Lower lobe of right lung (tissue), 2 donors: ENCODE measurements at regions not wholly inside any gene's neighbourhood (a gene's known extent, or its start where the extent isn't known, plus 50 kb on each side); places are given as distances from the start of the nearest gene placed in this dataset.
"Not testable (repeated sequence)": the region's sequence is repeated elsewhere in the genome, so short reads cannot be mapped to it uniquely, and the experiment has no call there.

Experiments used
- ATAC-seq, 2 donors: fragments of 200-7000 bp; cut with Tn5 transposase; one replicate each; pipeline ENCODE4 v1.9.1; 2020 to 2022; ENCODE audit warnings: mild to moderate bottlenecking in 2 of 2, moderate library complexity in 2 of 2
- DNase-seq: peaks from one replicate; pipeline ENCODE4 v3.0.0-alpha.2; 2020
- H3K27ac ChIP-seq: fragments of 200-600 bp; one replicate; pipeline ENCODE4 v1.8.0; 2022
- H3K27me3 ChIP-seq: fragments of 200-600 bp; one replicate; pipeline ENCODE4 v1.8.0; 2022; ENCODE audit warnings: low read depth
- H3K36me3 ChIP-seq: fragments of 200-600 bp; one replicate; pipeline ENCODE4 v1.8.0; 2022; ENCODE audit warnings: mild to moderate bottlenecking
- H3K4me1 ChIP-seq: fragments of 200-600 bp; one replicate; pipeline ENCODE4 v1.8.0; 2022
- H3K4me3 ChIP-seq: fragments of 200-600 bp; one replicate; pipeline ENCODE4 v1.8.0; 2022; ENCODE audit warnings: mild to moderate bottlenecking
- H3K9me3 ChIP-seq: fragments of 200-600 bp; one replicate; pipeline ENCODE4 v1.8.0; 2022
- intact Hi-C: fragments of 100-400 bp; cut with DNase I; formaldehyde crosslinking; loops from one replicate; pipeline ENCODE4 v1.11.0; 2022
- donor health status: DM: no; HTN: yes; CAD: no; lungs with severe emphysema.

DNA sequence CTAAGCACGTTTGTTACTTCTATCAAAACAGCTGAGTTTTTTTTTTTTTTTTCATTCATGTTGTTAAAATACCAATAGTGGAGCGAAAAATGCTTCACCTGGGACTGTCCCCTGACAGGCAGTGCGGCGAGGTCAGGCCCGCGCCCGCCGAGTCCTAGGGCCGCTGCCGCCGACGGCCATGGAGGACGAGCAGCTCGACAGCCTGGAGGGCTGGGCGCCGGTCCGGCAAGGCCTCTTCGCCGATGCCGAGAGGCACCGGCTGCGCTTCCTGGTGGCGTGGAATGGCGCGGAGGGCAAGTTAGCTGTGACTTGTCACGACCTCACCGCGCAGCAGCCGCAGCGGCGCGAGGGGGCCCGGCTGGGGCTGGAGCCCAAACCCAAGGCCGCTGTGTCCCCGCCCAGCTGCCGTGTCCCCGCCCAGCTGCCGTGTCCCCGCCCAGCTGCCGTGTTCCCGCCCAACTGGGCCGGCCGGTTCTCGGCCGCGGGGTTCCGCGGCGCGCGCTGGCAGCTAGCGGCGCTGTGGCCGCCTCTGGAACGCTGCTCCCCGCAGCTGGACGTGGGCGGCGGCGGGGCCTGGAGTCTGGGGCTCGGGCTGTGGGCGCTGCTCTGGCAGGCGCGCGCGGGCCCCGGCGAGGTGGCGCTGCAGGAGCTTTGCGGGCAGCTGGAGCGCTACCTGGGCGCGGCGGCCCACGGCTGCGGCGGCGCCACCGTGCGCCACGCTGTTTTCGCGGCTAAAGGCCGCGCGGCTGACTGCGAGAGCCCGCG, 56.7 kb upstream of the GOLGA8R start:
- DNase-seq: peak; percentile 68
- H3K27ac ChIP-seq: peak overlapping the region; percentile 69

GRCh38 chr15:30471366-30471749, 57.3 kb upstream of the GOLGA8R start:
- H3K4me1 ChIP-seq, H3K9me3 ChIP-seq, H3K27me3 ChIP-seq, H3K36me3 ChIP-seq, DNase-seq, ATAC-seq, intact Hi-C loops: not testable (repeated sequence)
- Histone ChIP-seq H3K27ac (peak overlapping the region; percentile 69), H3K4me3 (peak overlapping the region; percentile 43)

More for the DNA sequence above, 56.7 kb upstream of the GOLGA8R start:
- intact Hi-C loops, H3K27me3 ChIP-seq, H3K36me3 ChIP-seq, H3K9me3 ChIP-seq, H3K4me1 ChIP-seq: not testable (repeated sequence)
- peak overlapping the region; percentile 43 for H3K4me3 ChIP-seq
- peak; percentile 100 for ATAC-seq

DNA sequence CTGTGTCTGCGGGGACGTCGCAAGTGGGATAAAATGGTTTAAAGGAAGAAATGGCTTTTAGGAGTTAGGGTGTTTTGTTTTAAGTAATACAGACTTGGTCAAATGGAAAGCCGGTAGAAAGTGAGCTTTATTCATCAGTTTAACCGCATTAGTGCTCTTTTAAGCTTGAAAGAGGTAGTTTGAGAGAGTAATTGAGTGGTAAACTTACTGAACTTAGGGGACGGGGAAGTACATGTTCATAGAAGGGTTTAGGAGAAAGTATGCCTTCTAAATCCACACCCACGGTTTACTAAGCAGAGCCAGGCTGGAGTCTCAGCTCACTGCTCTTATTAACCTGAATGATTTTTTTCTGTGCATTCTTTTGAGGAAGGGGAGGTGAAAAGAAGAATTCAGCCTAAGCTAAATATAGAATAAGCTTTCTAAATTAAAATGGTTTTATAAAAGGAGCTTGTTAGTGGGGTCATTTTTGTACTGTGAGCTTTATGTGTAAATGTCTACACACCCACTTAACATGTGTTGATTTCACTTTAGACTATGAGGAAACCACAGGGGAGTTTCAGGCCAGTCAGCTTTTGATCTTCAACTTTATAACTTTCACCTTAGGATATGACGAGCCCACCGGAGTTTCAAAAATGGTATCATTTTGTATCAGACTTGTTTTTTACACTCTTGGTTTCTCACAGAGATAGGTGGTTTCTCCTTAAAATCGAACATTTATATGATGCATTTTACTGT, 57.9 kb upstream of the GOLGA8R start:
- ATAC-seq, H3K4me1 ChIP-seq, intact Hi-C loops: not testable (repeated sequence)

GRCh38 chr15:30484887-30485286, 67.0 kb upstream of the GOLGA8Q start:
- H3K27ac ChIP-seq, ATAC-seq, H3K4me3 ChIP-seq, H3K9me3 ChIP-seq, H3K27me3 ChIP-seq, intact Hi-C loops, H3K4me1 ChIP-seq: not testable (repeated sequence)
- peak; percentile 46 for DNase-seq
- peaks cover 10% of the 10 kb centered on the region for H3K36me3 ChIP-seq

More for the DNA sequence above, 57.9 kb upstream of the GOLGA8R start:
- H3K4me3 ChIP-seq, H3K27ac ChIP-seq, H3K36me3 ChIP-seq, H3K27me3 ChIP-seq, H3K9me3 ChIP-seq, DNase-seq: not testable (repeated sequence)

DNA sequence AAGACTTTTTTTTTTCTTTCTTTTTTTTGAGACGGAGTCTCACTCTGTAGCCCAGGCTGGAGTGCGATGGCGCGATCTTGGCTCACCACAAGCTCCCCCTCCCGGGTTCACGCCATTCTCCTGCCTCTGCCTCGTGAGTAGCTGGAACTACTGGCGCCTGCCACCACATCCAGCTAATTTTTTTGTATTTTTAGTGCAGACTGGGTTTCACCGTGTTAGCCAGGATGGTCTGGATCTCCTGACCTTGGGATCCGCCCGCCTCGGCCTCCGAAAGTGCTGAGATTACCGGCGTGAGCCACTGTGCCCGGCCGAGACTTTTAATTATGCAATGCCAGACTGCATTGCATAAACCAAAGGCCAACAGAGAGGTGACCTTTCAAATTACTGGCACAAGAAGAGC, 62.6 kb upstream of the GOLGA8Q start:
- DNase-seq: peak; percentile 63
- peak; percentile 59 to 88 for ATAC-seq
- H3K9me3 ChIP-seq, H3K36me3 ChIP-seq, H3K27me3 ChIP-seq, H3K4me1 ChIP-seq, intact Hi-C loops, H3K4me3 ChIP-seq: not testable (repeated sequence)
- H3K27ac ChIP-seq: peak overlapping the region; percentile 60

GRCh38 chr15:30490334-30490733, 61.5 kb upstream of the GOLGA8Q start:
- intact Hi-C loops, H3K27ac ChIP-seq, H3K27me3 ChIP-seq, H3K4me3 ChIP-seq, H3K4me1 ChIP-seq, DNase-seq, H3K9me3 ChIP-seq, H3K36me3 ChIP-seq, ATAC-seq: not testable (repeated sequence)

- H3K9me3 ChIP-seq, H3K27ac ChIP-seq, intact Hi-C loops, ATAC-seq, H3K4me1 ChIP-seq, H3K36me3 ChIP-seq, H3K4me3 ChIP-seq, DNase-seq, H3K27me3 ChIP-seq: not testable (repeated sequence)
Observed at GRCh38 chr15:30493947-30494346, 57.9 kb upstream of the GOLGA8Q start.

GRCh38 chr15:30497275-30497674, 54.6 kb upstream of the GOLGA8Q start:
- H3K9me3 ChIP-seq, H3K27me3 ChIP-seq, H3K36me3 ChIP-seq, intact Hi-C loops, H3K4me1 ChIP-seq, H3K4me3 ChIP-seq, ATAC-seq, H3K27ac ChIP-seq, DNase-seq: not testable (repeated sequence)

- H3K27ac ChIP-seq, H3K36me3 ChIP-seq, intact Hi-C loops, H3K4me1 ChIP-seq, H3K27me3 ChIP-seq, H3K4me3 ChIP-seq, H3K9me3 ChIP-seq, ATAC-seq, DNase-seq: not testable (repeated sequence)
Observed at GRCh38 chr15:30499233-30499632, 52.6 kb upstream of the GOLGA8Q start.

DNA sequence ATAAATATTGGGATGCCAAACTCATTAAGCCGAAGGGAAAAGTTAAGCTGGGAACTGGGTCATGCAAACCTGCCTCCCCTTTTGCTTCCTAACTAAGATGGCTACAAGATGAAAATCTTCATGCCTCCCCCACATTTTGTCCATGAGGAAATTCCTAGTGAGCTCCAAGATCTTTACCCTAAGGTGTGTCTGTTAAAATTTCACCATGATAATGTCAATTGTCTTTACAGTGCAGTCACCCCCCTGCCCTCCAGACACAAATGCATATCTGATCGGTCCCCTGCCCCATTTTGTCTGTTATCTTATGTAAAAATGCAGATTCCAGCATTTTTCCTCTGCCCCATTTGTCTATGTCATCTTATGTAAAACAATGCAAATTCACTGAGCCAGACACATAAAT, 51.3 kb upstream of the GOLGA8Q start:
- H3K4me3 ChIP-seq, H3K4me1 ChIP-seq, H3K9me3 ChIP-seq, H3K27me3 ChIP-seq, H3K27ac ChIP-seq, intact Hi-C loops, ATAC-seq, DNase-seq, H3K36me3 ChIP-seq: not testable (repeated sequence)
